ENCODE measurements at regions not wholly inside any gene's neighbourhood (a gene's known extent, or its start where the extent isn't known, plus 50 kb on each side); places are given as distances from the start of the nearest gene placed in this dataset.

- TF ChIP-seq CTCF (IDR thresholded peaks at IDR 0.05; ENCODE audit: low read length) (no peak), EZH2 (IDR thresholded peaks at IDR 0.05; ENCODE audit: borderline replicate concordance, low read length) (no peak)
Measured at GRCh38 chr9:7228726-7229125, 471.0 kb downstream of the KDM4C start.
